Gastrocnemius medialis (tissue), 4 donors: ENCODE measurements at regions not wholly inside any gene's neighbourhood (a gene's known extent, or its start where the extent isn't known, plus 50 kb on each side); places are given as distances from the start of the nearest gene placed in this dataset.
"Not testable (repeated sequence)": the region's sequence is repeated elsewhere in the genome, so short reads cannot be mapped to it uniquely, and the experiment has no call there.

Source experiments
- ATAC-seq, 2 donors: fragments of 150-250 bp; one replicate each; pipeline ENCODE4 v1.9.1; 2016
- DNase-seq, 2 donors: peaks; one replicate each; pipeline ENCODE4 v3.0.0-alpha.2; 2019
- H3K27ac ChIP-seq, 4 donors: fragments of 200-600 bp; sonication (generic); 1 replicate in 1 of 4; 2 replicates in 3 of 4; pipeline ENCODE4 v1.5.1; 2016 to 2018; ENCODE audit warnings: mild to moderate bottlenecking in 2 of 4, moderate library complexity in 1 of 4
- H3K27me3 ChIP-seq, 3 donors: fragments of 200-600 bp; sonication (generic) in 2 of 3; 1 replicate in 1 of 3; 2 replicates in 2 of 3; pipeline versions ENCODE4 v1.5.1 to v1.6.0; 2016 to 2019; ENCODE audit warnings: mild to moderate bottlenecking in 1 of 3, moderate library complexity in 1 of 3
- H3K36me3 ChIP-seq, 2 donors: fragments of 200-600 bp; sonication (generic) in 1 of 2; one replicate each; pipeline ENCODE4 v1.5.1; 2017 to 2018
- H3K4me1 ChIP-seq, 2 donors: fragments of 200-600 bp; sonication (generic) in 1 of 2; one replicate each; pipeline ENCODE4 v1.5.1; 2016 to 2017; ENCODE audit warnings: mild to moderate bottlenecking in 2 of 2
- H3K4me3 ChIP-seq, 4 donors: fragments of 200-600 bp; sonication (generic) in 3 of 4; 1 replicate in 1 of 4; 2 replicates in 3 of 4; pipeline ENCODE4 v1.5.1; 2016 to 2019; ENCODE audit warnings: mild to moderate bottlenecking in 2 of 4
- H3K9me3 ChIP-seq, 3 donors: fragments of 200-600 bp; sonication (generic) in 2 of 3; 1 replicate in 1 of 3; 2 replicates in 2 of 3; pipeline ENCODE4 v1.5.1; 2016 to 2019
- CTCF ChIP-seq, 5 experiments: fragments of 450-650 bp in 3 of 5; fragments of 200-600 bp in 2 of 5; sonication (generic) in 2 of 5; IDR thresholded peaks in 4 of 5; conservative IDR thresholded peaks in 1 of 5; 1 replicate in 4 of 5; 2 replicates in 1 of 5; pipeline ENCODE4 v1.5.1; 2016 to 2019; ENCODE audit warnings: antibody characterized with exemption in 5 of 5, mild to moderate bottlenecking in 3 of 5, moderate library complexity in 3 of 5
- POLR2A ChIP-seq, 2 donors: fragments of 450-650 bp; IDR thresholded peaks; one replicate each; pipeline ENCODE4 v1.6.1; 2017; ENCODE audit warnings: antibody characterized with exemption in 2 of 2, mild to moderate bottlenecking in 2 of 2, moderate library complexity in 2 of 2
- in situ Hi-C, 4 donors: fragments of 200-750 bp; cut with MboI; loops; one replicate each; pipeline versions ENCODE4 v1.15.0 to v1.8.0; 2017; ENCODE audit warnings: low sequenced_read_pairs in 4 of 4
- intact Hi-C: fragments of 100-400 bp; cut with DNase I; formaldehyde crosslinking; loops from one replicate; pipeline ENCODE4 v1.15.1; 2023; ENCODE audit warnings: low total_unique reads

GRCh38 chr1:70719154-70719553, 308.1 kb downstream of the CTH start:
- H3K27me3 ChIP-seq: no peaks in the 10 kb centered on the region
- no peaks in the 10 kb centered on the region for H3K4me1 ChIP-seq
- H3K4me3 ChIP-seq: no peak overlapping the region
- H3K27ac ChIP-seq: no peak overlapping the region
- DNase-seq (no peak), ATAC-seq (no peak)
- no peaks in the 10 kb centered on the region for H3K36me3 ChIP-seq
- in situ Hi-C loops (no loop called here), intact Hi-C loops (no loop called here)
- TF ChIP-seq POLR2A (IDR thresholded peaks at IDR 0.05): no peak
- no peak for TF ChIP-seq CTCF (IDR thresholded peaks at IDR 0.05 in 4 of 5, conservative IDR thresholded peaks at IDR 0.05 in 1 of 5)
- H3K9me3 ChIP-seq: no peaks in the 10 kb centered on the region

- H3K4me3 ChIP-seq: no peak overlapping the region
- TF ChIP-seq POLR2A (IDR thresholded peaks at IDR 0.05): no peak
- TF ChIP-seq CTCF (IDR thresholded peaks at IDR 0.05 in 4 of 5, conservative IDR thresholded peaks at IDR 0.05 in 1 of 5): no peak
- intact Hi-C loops (no loop called here), in situ Hi-C loops (no loop called here)
- ATAC-seq: no peak
- DNase-seq: no peak
- no peaks in the 10 kb centered on the region for H3K36me3 ChIP-seq
- no peak overlapping the region for H3K27ac ChIP-seq
- H3K9me3 ChIP-seq: no peaks in the 10 kb centered on the region
- no peaks in the 10 kb centered on the region for H3K27me3 ChIP-seq
- H3K4me1 ChIP-seq: no peaks in the 10 kb centered on the region
Observed at GRCh38 chr1:70720109-70720508, 309.0 kb downstream of the CTH start.

GRCh38 chr1:70720521-70720920, 309.5 kb downstream of the CTH start:
- TF ChIP-seq POLR2A (IDR thresholded peaks at IDR 0.05): no peak
- no peak for TF ChIP-seq CTCF (IDR thresholded peaks at IDR 0.05 in 4 of 5, conservative IDR thresholded peaks at IDR 0.05 in 1 of 5)
- intact Hi-C loops (no loop called here), in situ Hi-C loops (no loop called here)
- DNase-seq (no peak), ATAC-seq (no peak)
- Histone ChIP-seq H3K4me1 (no peaks in the 10 kb centered on the region), H3K4me3 (no peak overlapping the region), H3K36me3 (no peaks in the 10 kb centered on the region), H3K27ac (no peak overlapping the region), H3K27me3 (no peaks in the 10 kb centered on the region), H3K9me3 (no peaks in the 10 kb centered on the region)

- Histone ChIP-seq H3K4me3 (no peak overlapping the region), H3K36me3 (no peaks in the 10 kb centered on the region), H3K4me1 (no peaks in the 10 kb centered on the region), H3K9me3 (no peaks in the 10 kb centered on the region), H3K27ac (no peak overlapping the region), H3K27me3 (no peaks in the 10 kb centered on the region)
- TF ChIP-seq CTCF (IDR thresholded peaks at IDR 0.05 in 4 of 5, conservative IDR thresholded peaks at IDR 0.05 in 1 of 5): no peak
- ATAC-seq: no peak
- in situ Hi-C loops (no loop called here), intact Hi-C loops (no loop called here)
- DNase-seq: no peak
Observed at GRCh38 chr1:70727886-70728489, 316.9 kb downstream of the CTH start.

GRCh38 chr1:70736518-70736917, 311.1 kb downstream of the PTGER3 start:
- in situ Hi-C loops, intact Hi-C loops, DNase-seq, ATAC-seq, H3K27ac ChIP-seq, H3K36me3 ChIP-seq, H3K4me3 ChIP-seq, H3K27me3 ChIP-seq, H3K4me1 ChIP-seq, H3K9me3 ChIP-seq: not testable (repeated sequence)
